ENCODE measurements at regions not wholly inside any gene's neighbourhood (a gene's known extent, or its start where the extent isn't known, plus 50 kb on each side); places are given as distances from the start of the nearest gene placed in this dataset.

DNA sequence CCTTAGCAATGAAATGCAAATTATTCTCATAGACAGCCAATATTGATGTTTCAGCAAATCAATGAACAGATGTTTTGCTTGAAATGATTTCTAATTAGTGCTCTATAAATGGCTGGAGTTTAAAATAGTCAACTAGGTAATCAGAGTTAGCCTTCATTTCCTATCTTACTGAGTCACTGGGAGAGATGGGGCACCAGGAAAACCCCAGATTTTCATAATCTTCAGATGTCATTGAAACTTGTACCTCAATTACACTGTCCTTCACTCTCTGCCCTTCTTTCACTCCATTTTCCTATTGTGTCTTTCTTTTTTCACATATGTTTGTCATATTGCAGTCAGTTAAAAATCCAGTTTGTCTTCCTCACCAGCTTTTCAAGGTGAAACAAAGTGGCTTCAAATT, 92.7 kb downstream of the C12orf75 start:
- no peak for DNase-seq (ENCODE audit: low read depth in 2 of 2)
- TF ChIP-seq CTCF (IDR thresholded peaks at IDR 0.05; ENCODE audit: low read depth, low read length): no peak
- H3K4me3 ChIP-seq (replicated peaks in 1 of 2; ENCODE audit: low read depth in 2 of 2, low read length in 2 of 2): no peak overlapping the region

DNA sequence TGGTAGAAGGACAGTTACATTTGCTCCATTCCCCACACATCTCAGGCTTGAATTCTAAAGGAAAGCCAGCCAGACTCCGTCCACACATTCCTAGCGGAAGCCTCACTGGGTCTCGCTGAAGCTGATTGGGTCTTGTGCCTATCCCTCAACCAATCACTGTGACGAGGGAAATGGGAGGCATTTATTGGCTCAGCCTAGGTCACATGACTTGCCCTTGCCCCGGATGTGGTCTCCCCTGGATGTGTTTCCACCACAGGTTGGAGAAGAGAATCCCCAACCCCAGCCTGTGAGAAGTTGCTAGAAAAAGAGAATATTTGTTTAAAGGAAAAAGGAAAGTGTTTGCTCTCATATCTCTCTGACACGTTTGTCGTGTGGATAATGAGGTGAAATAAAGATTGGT, 93.4 kb downstream of the C12orf75 start:
- H3K4me3 ChIP-seq (replicated peaks in 1 of 2; ENCODE audit: low read depth in 2 of 2, low read length in 2 of 2): no peak overlapping the region
- DNase-seq (ENCODE audit: low read depth in 2 of 2): no peak
- no peak for TF ChIP-seq CTCF (IDR thresholded peaks at IDR 0.05; ENCODE audit: low read depth, low read length)

DNA sequence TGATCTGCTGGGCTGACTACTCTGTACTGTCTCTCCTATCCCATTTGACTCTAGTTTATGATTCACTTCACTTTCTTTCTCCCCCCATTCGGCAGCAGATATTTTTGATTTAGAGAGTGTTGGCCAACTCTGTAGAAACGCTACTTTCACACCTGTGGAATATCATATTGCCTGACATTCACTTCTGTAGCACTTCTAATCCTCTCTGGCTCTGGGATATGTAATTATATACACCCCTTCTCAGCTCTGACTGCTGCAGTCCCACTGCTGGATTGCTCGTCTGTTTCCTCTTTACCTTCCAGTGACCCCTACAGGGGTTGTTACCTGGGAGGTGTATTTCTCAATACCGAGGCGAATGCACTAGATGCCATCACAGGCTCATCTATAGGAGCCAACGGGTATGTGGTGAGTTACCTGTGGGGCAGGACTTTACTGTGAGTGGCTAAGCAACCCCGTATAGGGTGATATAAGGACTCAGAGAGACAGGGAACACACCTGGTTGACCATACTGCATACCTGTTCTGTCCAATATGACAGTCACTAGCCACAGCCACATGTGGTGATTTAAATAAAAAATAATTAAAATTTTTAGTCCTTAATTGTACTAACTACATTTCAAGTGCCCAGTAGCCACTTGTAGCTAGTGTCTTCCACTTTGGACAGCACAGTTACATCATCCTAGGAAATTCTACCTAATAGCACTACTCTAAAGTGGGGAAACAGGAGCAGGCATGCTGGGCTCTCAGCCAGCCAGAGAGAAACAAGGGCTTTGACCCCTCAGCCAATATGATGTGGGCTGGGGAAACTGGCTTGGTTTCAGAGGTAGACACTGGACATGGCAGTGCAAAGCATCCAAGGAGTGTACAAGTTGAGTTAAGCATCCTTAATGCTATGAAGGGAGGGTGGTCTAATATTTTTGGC, 95.0 kb downstream of the C12orf75 start:
- DNase-seq (ENCODE audit: low read depth in 2 of 2): no peak
- no peak for TF ChIP-seq CTCF (IDR thresholded peaks at IDR 0.05; ENCODE audit: low read depth, low read length)
- H3K4me3 ChIP-seq (replicated peaks in 1 of 2; ENCODE audit: low read depth in 2 of 2, low read length in 2 of 2): no peak overlapping the region

DNA sequence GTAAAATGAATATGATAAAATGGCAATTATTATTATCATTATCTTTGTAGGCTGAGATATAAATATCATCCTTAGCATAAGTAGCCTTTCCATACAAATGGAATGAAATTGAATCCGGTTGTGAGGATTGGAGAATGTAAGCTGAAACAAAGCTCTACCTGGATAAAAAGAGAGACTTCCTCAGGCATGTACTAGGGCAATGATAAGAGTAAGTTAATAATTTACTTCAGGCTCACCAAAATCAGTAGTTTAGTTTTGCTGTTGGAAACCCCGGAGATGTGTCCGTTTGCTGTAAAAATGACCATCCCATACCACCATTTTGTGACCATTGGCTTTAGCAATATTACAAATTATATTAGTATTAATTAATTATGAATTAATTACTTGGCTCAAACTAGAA, 96.3 kb downstream of the C12orf75 start:
- TF ChIP-seq CTCF (IDR thresholded peaks at IDR 0.05; ENCODE audit: low read depth, low read length): no peak
- DNase-seq (ENCODE audit: low read depth in 2 of 2): no peak

DNA sequence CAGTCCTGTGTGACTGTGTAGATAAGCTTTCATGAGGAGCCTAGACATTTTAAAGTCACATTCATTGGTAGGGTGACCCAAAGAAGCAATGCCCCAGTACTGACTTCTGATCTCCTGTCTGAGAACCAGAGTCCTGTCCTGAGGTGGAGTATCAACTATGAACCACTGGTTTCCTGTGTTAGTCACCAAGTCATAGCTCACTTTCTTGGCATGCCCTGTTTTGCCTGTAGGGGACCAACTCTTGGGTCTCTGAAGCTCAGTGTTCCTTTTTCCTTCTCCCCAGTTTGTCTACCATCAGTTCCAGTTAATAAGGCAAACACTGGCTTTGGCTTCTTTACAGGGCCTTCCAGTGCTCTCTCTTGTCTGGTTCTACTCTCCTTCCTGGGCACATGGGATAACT, 97.4 kb downstream of the C12orf75 start:
- TF ChIP-seq CTCF (IDR thresholded peaks at IDR 0.05; ENCODE audit: low read depth, low read length): peak; percentile 60
- H3K4me3 ChIP-seq (replicated peaks in 1 of 2; ENCODE audit: low read depth in 2 of 2, low read length in 2 of 2): no peak overlapping the region
- DNase-seq (ENCODE audit: low read depth in 2 of 2): peak; percentile 10 to 80

More for the DNA sequence above, 96.3 kb downstream of the C12orf75 start:
- H3K4me3 ChIP-seq (replicated peaks in 1 of 2; ENCODE audit: low read depth in 2 of 2, low read length in 2 of 2): no peak overlapping the region

DNA sequence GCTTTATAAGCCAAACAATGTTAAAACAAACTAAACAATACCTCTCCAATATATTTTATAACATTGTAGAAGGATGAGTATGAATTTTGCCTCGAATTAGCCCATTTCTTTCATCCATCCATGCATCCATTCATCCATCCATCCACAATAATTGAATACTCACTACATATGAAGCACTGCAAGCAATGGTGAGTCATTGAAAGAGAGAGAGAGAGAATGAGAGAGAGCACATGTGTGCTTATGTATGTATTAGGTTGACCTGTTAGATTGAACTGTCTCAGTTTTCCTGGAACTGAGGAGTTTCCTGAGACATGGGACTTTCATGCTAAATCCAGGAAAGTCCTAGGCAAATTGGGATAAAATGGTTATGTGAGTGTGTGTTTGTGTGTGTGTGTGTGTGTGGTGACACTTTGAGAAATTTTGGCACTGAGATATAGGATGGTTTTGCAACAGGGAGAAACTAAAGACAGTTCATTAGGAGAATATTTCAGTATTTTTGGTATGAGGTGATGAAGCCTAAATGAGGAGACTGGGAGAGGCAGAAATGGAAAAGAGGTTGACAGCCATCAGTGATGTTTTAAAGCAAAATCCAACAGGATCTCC, 98.4 kb downstream of the C12orf75 start:
- TF ChIP-seq CTCF (IDR thresholded peaks at IDR 0.05; ENCODE audit: low read depth, low read length): no peak
- DNase-seq (ENCODE audit: low read depth in 2 of 2): peak; percentile 21 to 54
- no peak overlapping the region for H3K4me3 ChIP-seq (replicated peaks in 1 of 2; ENCODE audit: low read depth in 2 of 2, low read length in 2 of 2)
